PC-3 (cell line): ENCODE measurements at regions not wholly inside any gene's neighbourhood (a gene's known extent, or its start where the extent isn't known, plus 50 kb on each side); places are given as distances from the start of the nearest gene placed in this dataset.

Experiments
- ATAC-seq: fragments of 200-7000 bp; cut with Tn5 transposase; 2 replicates; pipeline ENCODE4 v1.9.1; 2020; ENCODE audit warnings: mild to moderate bottlenecking, moderate library complexity
- BruUV-seq: library from RNA; stranded (reverse); fragments of 400-500 nt; replicated peaks from 2 replicates; lab custom pipeline; 2021; lab: Mats Ljungman, UMichigan
- CTCF ChIA-PET: fragments of 300-600 bp; sonication (Branson Sonifier 250); formaldehyde crosslinking; loops from one replicate; lab custom pipeline; 2022; ENCODE audit warnings: antibody characterized with exemption; lab: Charles Lee
- POLR2A ChIA-PET: fragments of 300-600 bp; sonication (Branson Sonifier 250); formaldehyde crosslinking; loops from one replicate; lab custom pipeline; 2022; ENCODE audit warnings: antibody characterized with exemption; ENCODE audit not compliant: unreplicated experiment; lab: Charles Lee
- DNase-seq: peaks from one replicate; pipeline ENCODE4 v3.0.0-alpha.2; 2015
- H2AFZ ChIP-seq: fragments of 300-600 bp; sonication (generic); 2 replicates; pipeline ENCODE4 v1.6.0; 2016; ENCODE audit warnings: antibody characterized with exemption, low read length
- H3F3A ChIP-seq: fragments of 300-600 bp; sonication (generic); one replicate; pipeline ENCODE4 v1.6.0; 2017; ENCODE audit warnings: antibody characterized with exemption, low read length, control low read depth, mild to moderate bottlenecking; ENCODE audit not compliant: unreplicated experiment
- H3K27ac ChIP-seq: fragments of 300-600 bp; sonication (generic); 2 replicates; pipeline ENCODE4 v1.5.1; 2016; ENCODE audit warnings: mild to moderate bottlenecking, low read length
- H3K27me3 ChIP-seq: fragments of 300-600 bp; sonication (generic); 2 replicates; pipeline ENCODE4 v1.6.1; 2016; ENCODE audit warnings: low read length, mixed read lengths
- H3K36me3 ChIP-seq: fragments of 300-600 bp; sonication (generic); 2 replicates; pipeline ENCODE4 v1.6.1; 2016; ENCODE audit warnings: low read depth, mixed run types, low read length, mixed read lengths
- H3K4me1 ChIP-seq: fragments of 300-600 bp; sonication (generic); 2 replicates; pipeline ENCODE4 v1.5.1; 2016; ENCODE audit warnings: low read length; ENCODE audit not compliant: insufficient read depth
- H3K4me2 ChIP-seq: fragments of 300-600 bp; sonication (generic); 2 replicates; pipeline ENCODE4 v1.6.0; 2016; ENCODE audit warnings: low read length
- H3K4me3 ChIP-seq: fragments of 300-600 bp; sonication (generic); 2 replicates; pipeline ENCODE4 v1.5.1; 2016; ENCODE audit warnings: mild to moderate bottlenecking, low read length, mixed read lengths
- H3K79me2 ChIP-seq: fragments of 300-600 bp; sonication (generic); 2 replicates; pipeline ENCODE4 v1.6.1; 2017; ENCODE audit warnings: low read length, mixed read lengths
- H3K9ac ChIP-seq: fragments of 300-600 bp; sonication (generic); 2 replicates; pipeline ENCODE4 v1.6.0; 2016; ENCODE audit warnings: mild to moderate bottlenecking, low read length
- H3K9me2 ChIP-seq: fragments of 300-600 bp; sonication (generic); replicated peaks from 2 replicates; pipeline ENCODE4 v1.6.1; 2016; ENCODE audit warnings: mixed run types, low read length, mixed read lengths
- H3K9me3 ChIP-seq: fragments of 300-600 bp; sonication (generic); 2 replicates; pipeline ENCODE4 v1.6.1; 2016; ENCODE audit warnings: low read length, mixed read lengths
- H4K20me1 ChIP-seq: fragments of 300-600 bp; sonication (generic); 2 replicates; pipeline ENCODE4 v1.6.1; 2016; ENCODE audit warnings: low read length, mixed read lengths
- EZH2 ChIP-seq: fragments of 300-600 bp; sonication (generic); IDR thresholded peaks from one replicate; pipeline ENCODE4 v1.6.1; 2017; ENCODE audit warnings: antibody characterized with exemption, mild to moderate bottlenecking, low read length; ENCODE audit not compliant: unreplicated experiment
- EZH2phosphoT487 ChIP-seq: fragments of 300-600 bp; sonication (generic); IDR thresholded peaks from 2 replicates; pipeline ENCODE4 v1.6.1; 2018; ENCODE audit warnings: mild to moderate bottlenecking, antibody characterized with exemption, low read length, borderline replicate concordance
- intact Hi-C: fragments of 100-400 bp; cut with micrococcal nuclease; formaldehyde crosslinking; loops from 2 replicates; pipeline ENCODE4 v1.9.0; 2023
- TF ChIP-seq, protein P1 (sequence below): fragments of 300-600 bp; sonication (generic); conservative IDR thresholded peaks from 2 replicates; pipeline ENCODE4 v1.5.1; 2017; ENCODE audit warnings: antibody characterized with exemption, low read depth, mild to moderate bottlenecking, low read length

- no peak for TF ChIP-seq EZH2phosphoT487
- TF ChIP-seq, protein P1, sequence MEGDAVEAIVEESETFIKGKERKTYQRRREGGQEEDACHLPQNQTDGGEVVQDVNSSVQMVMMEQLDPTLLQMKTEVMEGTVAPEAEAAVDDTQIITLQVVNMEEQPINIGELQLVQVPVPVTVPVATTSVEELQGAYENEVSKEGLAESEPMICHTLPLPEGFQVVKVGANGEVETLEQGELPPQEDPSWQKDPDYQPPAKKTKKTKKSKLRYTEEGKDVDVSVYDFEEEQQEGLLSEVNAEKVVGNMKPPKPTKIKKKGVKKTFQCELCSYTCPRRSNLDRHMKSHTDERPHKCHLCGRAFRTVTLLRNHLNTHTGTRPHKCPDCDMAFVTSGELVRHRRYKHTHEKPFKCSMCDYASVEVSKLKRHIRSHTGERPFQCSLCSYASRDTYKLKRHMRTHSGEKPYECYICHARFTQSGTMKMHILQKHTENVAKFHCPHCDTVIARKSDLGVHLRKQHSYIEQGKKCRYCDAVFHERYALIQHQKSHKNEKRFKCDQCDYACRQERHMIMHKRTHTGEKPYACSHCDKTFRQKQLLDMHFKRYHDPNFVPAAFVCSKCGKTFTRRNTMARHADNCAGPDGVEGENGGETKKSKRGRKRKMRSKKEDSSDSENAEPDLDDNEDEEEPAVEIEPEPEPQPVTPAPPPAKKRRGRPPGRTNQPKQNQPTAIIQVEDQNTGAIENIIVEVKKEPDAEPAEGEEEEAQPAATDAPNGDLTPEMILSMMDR: no peak
- no peak for TF ChIP-seq EZH2
- no peaks in the 10 kb centered on the region for H3K27me3 ChIP-seq
- H3K9me2 ChIP-seq: no peaks in the 10 kb centered on the region
- no TSS peak for BruUV-seq
- H3K9ac ChIP-seq: no peak overlapping the region
- no peak overlapping the region for H3K4me2 ChIP-seq
- no peaks in the 10 kb centered on the region for H3K79me2 ChIP-seq
- H2AFZ ChIP-seq: no peak overlapping the region
- H3K27ac ChIP-seq: no peak overlapping the region
- intact Hi-C loops: no loop called here
- POLR2A ChIA-PET: no interaction called here
- no peaks in the 10 kb centered on the region for H3K9me3 ChIP-seq
- no peaks in the 10 kb centered on the region for H4K20me1 ChIP-seq
- H3K4me3 ChIP-seq: no peak overlapping the region
- H3K36me3 ChIP-seq: no peaks in the 10 kb centered on the region
- CTCF ChIA-PET: no interaction called here
- H3F3A ChIP-seq: no peaks in the 10 kb centered on the region
- no peaks in the 10 kb centered on the region for H3K4me1 ChIP-seq
- ATAC-seq (no peak), DNase-seq (no peak)
These were observed 111.3 kb upstream of the NR3C1 start for GRCh38 chr5:143514616-143515335.

DNA sequence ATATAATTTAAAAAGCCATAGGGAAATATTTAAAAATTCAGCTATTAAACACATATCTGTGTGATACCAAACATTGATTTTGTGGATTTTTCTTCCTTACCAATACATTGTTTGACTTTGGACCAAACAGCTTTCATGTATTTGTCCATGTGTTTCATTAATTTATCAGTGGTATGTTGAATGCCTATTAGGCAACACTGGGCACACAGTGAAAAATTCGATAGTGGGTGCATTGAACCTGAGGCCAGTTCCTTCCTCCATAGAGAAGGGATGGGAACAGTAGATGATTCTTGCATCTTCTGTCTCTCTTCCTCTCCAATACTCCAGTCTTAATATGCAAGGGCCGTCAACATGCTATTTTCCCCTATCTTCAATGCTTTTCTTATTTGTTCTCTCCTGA, 110.2 kb upstream of the NR3C1 start:
- no peaks in the 10 kb centered on the region for H3K9me3 ChIP-seq
- no peaks in the 10 kb centered on the region for H3K36me3 ChIP-seq
- no peaks in the 10 kb centered on the region for H3K27me3 ChIP-seq
- intact Hi-C loops: no loop called here
- H2AFZ ChIP-seq: no peak overlapping the region
- no TSS peak for BruUV-seq
- ATAC-seq (no peak), DNase-seq (no peak)
- H4K20me1 ChIP-seq: no peaks in the 10 kb centered on the region
- no peaks in the 10 kb centered on the region for H3F3A ChIP-seq
- POLR2A ChIA-PET: no interaction called here
- no peak overlapping the region for H3K4me2 ChIP-seq
- H3K9me2 ChIP-seq: no peaks in the 10 kb centered on the region
- no peak overlapping the region for H3K27ac ChIP-seq
- no peak overlapping the region for H3K9ac ChIP-seq
- no peaks in the 10 kb centered on the region for H3K4me1 ChIP-seq
- no peak overlapping the region for H3K4me3 ChIP-seq
- H3K79me2 ChIP-seq: no peaks in the 10 kb centered on the region
- TF ChIP-seq, protein P1: no peak
- TF ChIP-seq EZH2phosphoT487 (no peak), EZH2 (no peak)
- CTCF ChIA-PET: no interaction called here

DNA sequence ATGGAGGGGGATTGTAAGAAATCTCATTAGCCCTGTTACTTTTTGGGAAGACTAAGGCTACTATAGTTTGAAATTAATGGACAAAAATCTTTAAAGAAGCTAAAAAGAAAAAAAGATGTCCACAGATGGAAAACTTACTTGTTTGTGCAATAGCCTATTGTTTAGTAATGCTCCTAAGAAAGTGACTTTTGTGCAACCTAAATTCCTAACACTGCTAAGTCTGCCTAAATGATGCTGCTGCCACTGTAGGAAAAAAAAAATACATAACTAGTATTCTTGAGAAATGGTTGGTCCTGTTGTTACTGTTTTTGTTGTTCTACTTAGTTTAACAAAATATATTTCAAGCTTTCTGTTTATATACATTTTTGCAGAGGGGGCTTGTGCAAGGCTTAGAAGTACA, 108.2 kb upstream of the NR3C1 start:
- Histone ChIP-seq H3K79me2 (no peaks in the 10 kb centered on the region), H4K20me1 (no peaks in the 10 kb centered on the region), H3K9me2 (no peaks in the 10 kb centered on the region), H3K9ac (no peak overlapping the region), H3K4me1 (peaks cover 17% of the 10 kb centered on the region), H3K27ac (no peak overlapping the region), H2AFZ (no peak overlapping the region), H3K27me3 (no peaks in the 10 kb centered on the region), H3K36me3 (no peaks in the 10 kb centered on the region), H3K9me3 (no peaks in the 10 kb centered on the region), H3K4me2 (no peak overlapping the region), H3K4me3 (no peak overlapping the region), H3F3A (no peaks in the 10 kb centered on the region)
- TF ChIP-seq, protein P1: no peak
- TF ChIP-seq EZH2phosphoT487 (no peak), EZH2 (no peak)
- ChIA-PET CTCF (no interaction called here), POLR2A (no interaction called here)
- DNase-seq: no peak
- intact Hi-C loops: no loop called here
- no TSS peak for BruUV-seq
- no peak for ATAC-seq
